OCI-LY7 (cell line): ENCODE measurements at regions not wholly inside any gene's neighbourhood (a gene's known extent, or its start where the extent isn't known, plus 50 kb on each side); places are given as distances from the start of the nearest gene placed in this dataset.

Experiments used
- BruUV-seq: library from RNA; stranded (reverse); fragments of 400-500 nt; replicated peaks from 2 replicates; lab custom pipeline; 2021; lab: Mats Ljungman, UMichigan
- CTCF ChIA-PET: fragments of 300-600 bp; sonication (Branson Sonifier 250); formaldehyde crosslinking; loops from one replicate; lab custom pipeline; 2022; ENCODE audit warnings: antibody characterized with exemption; ENCODE audit not compliant: unreplicated experiment; lab: Charles Lee
- POLR2A ChIA-PET: fragments of 300-600 bp; sonication (Branson Sonifier 250); formaldehyde crosslinking; loops from one replicate; lab custom pipeline; 2022; ENCODE audit warnings: antibody characterized with exemption; lab: Charles Lee
- DNase-seq: peaks from one replicate; pipeline ENCODE4 v3.0.0-alpha.2; 2015; ENCODE audit warnings: low spot score
- H2AFZ ChIP-seq: fragments of 200-600 bp; sonication (generic), shearing (Covaris generic); 2 replicates; pipeline ENCODE4 v1.6.1; 2014; ENCODE audit warnings: mild to moderate bottlenecking, antibody characterized with exemption, low read length, moderate library complexity
- H3K27ac ChIP-seq: fragments of 200-600 bp; sonication (generic); 2 replicates; pipeline ENCODE4 v1.5.1; 2014; ENCODE audit warnings: mixed run types, low read depth, mild to moderate bottlenecking, moderate library complexity, low read length, inconsistent platforms; ENCODE audit not compliant: poor library complexity, severe bottlenecking
- H3K36me3 ChIP-seq: fragments of 200-600 bp; sonication (generic); 2 replicates; pipeline ENCODE4 v1.6.1; 2014; ENCODE audit warnings: mild to moderate bottlenecking, antibody characterized with exemption, low read length, moderate library complexity, mixed read lengths; ENCODE audit not compliant: insufficient read depth
- H3K4me1 ChIP-seq: fragments of 200-600 bp; sonication (generic); 2 replicates; pipeline ENCODE4 v1.5.1; 2014; ENCODE audit warnings: mild to moderate bottlenecking, low read length; ENCODE audit not compliant: insufficient read depth, poor library complexity, severe bottlenecking
- H3K4me2 ChIP-seq: fragments of 200-600 bp; sonication (generic); 2 replicates; pipeline ENCODE4 v1.6.1; 2014; ENCODE audit warnings: mild to moderate bottlenecking, low read length
- H3K4me3 ChIP-seq: fragments of 200-600 bp; sonication (generic); 2 replicates; pipeline ENCODE4 v1.5.1; 2014; ENCODE audit warnings: mild to moderate bottlenecking, low read depth, low read length; ENCODE audit not compliant: poor library complexity, severe bottlenecking
- H3K79me2 ChIP-seq: fragments of 200-600 bp; sonication (generic); 2 replicates; pipeline ENCODE4 v1.6.1; 2016; ENCODE audit warnings: low read depth, mild to moderate bottlenecking, low read length, moderate library complexity, mixed read lengths; ENCODE audit not compliant: insufficient read depth
- H3K9me2 ChIP-seq: fragments of 200-600 bp; sonication (generic); 2 replicates; pipeline ENCODE4 v1.6.1; 2016; ENCODE audit warnings: mild to moderate bottlenecking, low read length, mixed read lengths; ENCODE audit not compliant: insufficient read depth
- H3K9me3 ChIP-seq: fragments of 200-600 bp; sonication (generic); 2 replicates; pipeline ENCODE4 v1.6.1; 2014; ENCODE audit warnings: mild to moderate bottlenecking, mixed run types, low read length, mixed read lengths
- H4K20me1 ChIP-seq: fragments of 200-600 bp; sonication (generic); 2 replicates; pipeline ENCODE4 v1.6.1; 2014; ENCODE audit warnings: mild to moderate bottlenecking, antibody characterized with exemption, low read length, moderate library complexity, mixed read lengths; ENCODE audit not compliant: insufficient read depth
- CTCF ChIP-seq: fragments of 200-600 bp; sonication (generic); conservative IDR thresholded peaks from 2 replicates; pipeline ENCODE4 v1.5.1; 2014; ENCODE audit warnings: mild to moderate bottlenecking, antibody characterized with exemption, low read length, moderate library complexity, mixed read lengths
- EZH2phosphoT487 ChIP-seq: fragments of 200-600 bp; sonication (generic); IDR thresholded peaks from 2 replicates; pipeline ENCODE4 v1.6.1; 2018; ENCODE audit warnings: low read depth, borderline replicate concordance, mild to moderate bottlenecking, mixed run types, antibody characterized with exemption, low read length, moderate library complexity, mixed read lengths
- intact Hi-C: fragments of 100-400 bp; cut with micrococcal nuclease; formaldehyde crosslinking; loops from one replicate; pipeline ENCODE4 v1.10.0; 2022; ENCODE audit not compliant: unreplicated experiment

GRCh38 chr12:116390401-116391335 lies 113.2 kb upstream of the MED13L start:
- no peak overlapping the region for H3K4me3 ChIP-seq
- no peak overlapping the region for H2AFZ ChIP-seq
- no peak overlapping the region for H3K4me2 ChIP-seq
- POLR2A ChIA-PET, result interaction anchor here (0.6 kb wide), 1 partner anchor 1307 kb away, joined by 3 read pairs; no protein-coding TSS in a partner anchor
- no peak for DNase-seq
- CTCF ChIA-PET, result no interaction called here
- H3K4me1 ChIP-seq, result no peaks in the 10 kb centered on the region
- H3K27ac ChIP-seq, result no peak overlapping the region
- H3K9me3 ChIP-seq, result no peaks in the 10 kb centered on the region
- no peaks in the 10 kb centered on the region for H3K9me2 ChIP-seq
- no peaks in the 10 kb centered on the region for H4K20me1 ChIP-seq
- no peaks in the 10 kb centered on the region for H3K79me2 ChIP-seq
- no peaks in the 10 kb centered on the region for H3K36me3 ChIP-seq
- TF ChIP-seq CTCF (no peak), EZH2phosphoT487 (no peak)
- intact Hi-C loops, result no loop called here
- BruUV-seq, result no TSS peak

- Histone ChIP-seq H3K36me3 (no peaks in the 10 kb centered on the region), H3K79me2 (no peaks in the 10 kb centered on the region), H3K9me2 (no peaks in the 10 kb centered on the region), H3K9me3 (no peaks in the 10 kb centered on the region), H3K4me2 (no peak overlapping the region), H3K4me1 (no peaks in the 10 kb centered on the region), H3K27ac (no peak overlapping the region), H3K4me3 (no peak overlapping the region), H2AFZ (no peak overlapping the region), H4K20me1 (no peaks in the 10 kb centered on the region)
- DNase-seq, result no peak
- ChIA-PET POLR2A (interaction anchor here (0.6 to 0.7 kb wide), 2 partner anchors 581 to 1308 kb away, joined by 3 read pairs; no protein-coding TSS in a partner anchor), CTCF (no interaction called here)
- intact Hi-C loops, result no loop called here
- BruUV-seq, result no TSS peak
- no peak for TF ChIP-seq EZH2phosphoT487
- TF ChIP-seq CTCF, result no peak
These were observed 114.0 kb upstream of the MED13L start for GRCh38 chr12:116391501-116391900.

- Histone ChIP-seq H3K4me3 (no peak overlapping the region), H3K79me2 (no peaks in the 10 kb centered on the region), H3K36me3 (no peaks in the 10 kb centered on the region), H3K4me2 (no peak overlapping the region), H2AFZ (no peak overlapping the region), H3K4me1 (no peaks in the 10 kb centered on the region), H4K20me1 (no peaks in the 10 kb centered on the region), H3K27ac (no peak overlapping the region), H3K9me2 (no peaks in the 10 kb centered on the region), H3K9me3 (no peaks in the 10 kb centered on the region)
- DNase-seq, result no peak
- POLR2A ChIA-PET, result interaction anchor here (0.7 kb wide), 1 partner anchor 581 kb away, joined by 3 read pairs; no protein-coding TSS in a partner anchor
- no TSS peak for BruUV-seq
- intact Hi-C loops, result no loop called here
- TF ChIP-seq EZH2phosphoT487, result no peak
- TF ChIP-seq CTCF, result no peak
- CTCF ChIA-PET, result no interaction called here
These were observed 114.6 kb upstream of the MED13L start for GRCh38 chr12:116392061-116392460.
